IPS-15b (cell line): ENCODE measurements at regions not wholly inside any gene's neighbourhood (a gene's known extent, or its start where the extent isn't known, plus 50 kb on each side); places are given as distances from the start of the nearest gene placed in this dataset.
"Not testable (repeated sequence)": the region's sequence is repeated elsewhere in the genome, so short reads cannot be mapped to it uniquely, and the experiment has no call there.

Source experiments
- H3K27me3 ChIP-seq: one replicate; pipeline ENCODE4 v1.6.1; 2013; ENCODE audit warnings: low read length; ENCODE audit not compliant: control insufficient read depth, insufficient read depth
- H3K36me3 ChIP-seq: one replicate; pipeline ENCODE4 v1.6.1; 2013; ENCODE audit warnings: low read length; ENCODE audit not compliant: control insufficient read depth, insufficient read depth
- H3K4me1 ChIP-seq: one replicate; pipeline ENCODE4 v1.6.1; 2013; ENCODE audit warnings: mild to moderate bottlenecking, low read length; ENCODE audit not compliant: control insufficient read depth, insufficient read depth
- H3K4me3 ChIP-seq: one replicate; pipeline ENCODE4 v1.5.1; 2013; ENCODE audit warnings: low read depth, low read length
- H3K9ac ChIP-seq: one replicate; pipeline ENCODE4 v1.6.1; 2013; ENCODE audit warnings: low read depth, mild to moderate bottlenecking, low read length
- H3K9me3 ChIP-seq: one replicate; pipeline ENCODE4 v1.6.1; 2013; ENCODE audit warnings: mild to moderate bottlenecking, low read length; ENCODE audit not compliant: control insufficient read depth, insufficient read depth

GRCh38 chr11:95414217-95414616 lies 183.2 kb upstream of the SESN3 start:
- Histone ChIP-seq H3K4me3 (no peak overlapping the region), H3K9me3 (no peaks in the 10 kb centered on the region), H3K4me1 (no peaks in the 10 kb centered on the region), H3K36me3 (no peaks in the 10 kb centered on the region), H3K27me3 (no peaks in the 10 kb centered on the region), H3K9ac (no peak overlapping the region)

DNA sequence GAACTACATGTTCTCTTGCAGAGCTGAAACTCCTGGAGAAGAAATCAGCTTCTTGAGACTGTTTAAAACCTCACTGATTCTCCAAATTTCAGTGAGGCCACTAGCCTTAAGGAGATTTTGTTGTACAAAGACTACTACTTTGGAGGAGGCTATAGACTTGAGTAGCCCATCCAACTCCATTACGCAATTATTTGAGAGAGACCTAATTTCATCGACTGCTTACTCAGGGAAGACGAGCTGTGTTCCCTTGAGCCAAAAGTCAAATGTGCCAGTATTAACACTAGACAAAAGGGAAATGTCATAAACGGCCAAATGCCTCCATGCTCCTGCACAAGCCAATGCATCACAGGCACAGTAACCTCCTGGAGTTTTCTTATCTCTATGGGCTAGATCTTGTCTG lies 182.8 kb upstream of the SESN3 start:
- H3K36me3 ChIP-seq: no peaks in the 10 kb centered on the region
- no peak overlapping the region for H3K4me3 ChIP-seq
- no peaks in the 10 kb centered on the region for H3K27me3 ChIP-seq
- H3K9ac ChIP-seq: no peak overlapping the region
- no peaks in the 10 kb centered on the region for H3K9me3 ChIP-seq
- no peaks in the 10 kb centered on the region for H3K4me1 ChIP-seq

GRCh38 chr11:95413021-95413420 lies 182.0 kb upstream of the SESN3 start:
- H3K36me3 ChIP-seq: no peaks in the 10 kb centered on the region
- H3K9me3 ChIP-seq: no peaks in the 10 kb centered on the region
- no peak overlapping the region for H3K4me3 ChIP-seq
- no peaks in the 10 kb centered on the region for H3K4me1 ChIP-seq
- no peak overlapping the region for H3K9ac ChIP-seq
- H3K27me3 ChIP-seq: no peaks in the 10 kb centered on the region

GRCh38 chr11:95412074-95412473 lies 181.1 kb upstream of the SESN3 start:
- H3K9ac ChIP-seq: no peak overlapping the region
- no peaks in the 10 kb centered on the region for H3K27me3 ChIP-seq
- H3K9me3 ChIP-seq: no peaks in the 10 kb centered on the region
- H3K4me3 ChIP-seq: no peak overlapping the region
- H3K36me3 ChIP-seq: no peaks in the 10 kb centered on the region
- H3K4me1 ChIP-seq: no peaks in the 10 kb centered on the region

GRCh38 chr11:95410707-95411106 lies 179.7 kb upstream of the SESN3 start:
- not testable (repeated sequence) for H3K36me3 ChIP-seq, H3K9me3 ChIP-seq, H3K4me1 ChIP-seq, H3K27me3 ChIP-seq, H3K4me3 ChIP-seq, H3K9ac ChIP-seq

DNA sequence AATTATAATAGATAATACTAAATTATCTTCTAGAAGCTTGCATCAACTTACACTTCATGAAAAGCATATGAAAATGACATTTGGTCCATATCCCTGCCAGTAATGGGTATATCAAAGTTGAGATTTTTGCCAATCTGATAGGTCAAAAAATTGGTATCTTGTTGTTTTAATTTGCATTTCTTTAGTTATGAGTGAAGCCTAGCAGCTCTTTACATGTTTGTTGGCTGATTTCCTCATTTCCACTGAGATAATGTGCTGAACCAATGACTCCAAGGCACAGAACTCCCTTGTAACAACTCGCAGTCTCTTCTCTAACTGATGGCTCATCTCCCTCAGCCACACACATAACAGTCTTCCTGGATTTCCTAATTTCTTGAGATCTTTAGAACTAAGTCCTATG lies 175.3 kb upstream of the SESN3 start:
- H3K9me3 ChIP-seq: no peaks in the 10 kb centered on the region
- H3K9ac ChIP-seq: no peak overlapping the region
- peaks cover 3% of the 10 kb centered on the region for H3K4me1 ChIP-seq

GRCh38 chr11:95404370-95404769 lies 173.4 kb upstream of the SESN3 start:
- H3K4me1 ChIP-seq: peaks cover 3% of the 10 kb centered on the region
- H3K9me3 ChIP-seq: no peaks in the 10 kb centered on the region
- H3K27me3 ChIP-seq: no peaks in the 10 kb centered on the region
- no peak overlapping the region for H3K4me3 ChIP-seq
- no peak overlapping the region for H3K9ac ChIP-seq
- no peaks in the 10 kb centered on the region for H3K36me3 ChIP-seq

More for the DNA sequence above, 175.3 kb upstream of the SESN3 start:
- H3K4me3 ChIP-seq: no peak overlapping the region
- H3K36me3 ChIP-seq: no peaks in the 10 kb centered on the region
- no peaks in the 10 kb centered on the region for H3K27me3 ChIP-seq

- Histone ChIP-seq H3K27me3 (no peaks in the 10 kb centered on the region), H3K36me3 (no peaks in the 10 kb centered on the region), H3K4me1 (no peaks in the 10 kb centered on the region), H3K4me3 (no peak overlapping the region), H3K9me3 (no peaks in the 10 kb centered on the region), H3K9ac (no peak overlapping the region)
These were observed 167.6 kb upstream of the SESN3 start for GRCh38 chr11:95398437-95399112.

- H3K4me1 ChIP-seq: no peaks in the 10 kb centered on the region
These were observed 161.6 kb upstream of the SESN3 start for GRCh38 chr11:95392644-95393043.

DNA sequence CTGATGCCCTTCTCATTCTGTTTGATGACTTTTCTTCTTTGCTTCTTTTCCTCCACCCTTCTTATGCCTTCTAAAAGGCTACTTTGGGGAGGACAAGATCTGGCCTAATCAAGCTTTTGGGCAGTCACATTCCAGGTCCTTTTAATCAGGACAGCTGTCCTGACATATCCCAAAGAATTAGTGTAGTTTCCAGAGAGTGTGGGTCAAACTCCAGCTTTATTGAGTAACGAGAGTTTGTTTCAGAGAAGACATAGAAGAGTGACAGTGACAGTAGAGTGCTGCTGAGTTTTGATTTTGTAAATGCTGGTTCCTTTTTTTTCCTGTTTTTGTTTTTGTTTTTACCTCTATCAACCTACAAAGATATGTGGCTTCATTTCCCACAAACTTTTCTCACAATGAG lies 158.4 kb upstream of the SESN3 start:
- Histone ChIP-seq H3K9me3 (no peaks in the 10 kb centered on the region), H3K4me1 (no peaks in the 10 kb centered on the region), H3K36me3 (no peaks in the 10 kb centered on the region), H3K9ac (no peak overlapping the region), H3K4me3 (no peak overlapping the region), H3K27me3 (no peaks in the 10 kb centered on the region)

More at GRCh38 chr11:95392644-95393043, 161.6 kb upstream of the SESN3 start:
- H3K9me3 ChIP-seq: no peaks in the 10 kb centered on the region
- H3K36me3 ChIP-seq: no peaks in the 10 kb centered on the region
- no peak overlapping the region for H3K4me3 ChIP-seq
- H3K9ac ChIP-seq: no peak overlapping the region
- no peaks in the 10 kb centered on the region for H3K27me3 ChIP-seq

- H3K4me1 ChIP-seq: no peaks in the 10 kb centered on the region
- H3K9ac ChIP-seq: no peak overlapping the region
- H3K36me3 ChIP-seq: no peaks in the 10 kb centered on the region
These were observed 157.1 kb upstream of the SESN3 start for GRCh38 chr11:95388086-95388485.

GRCh38 chr11:95387325-95387724 lies 156.3 kb upstream of the SESN3 start:
- Histone ChIP-seq H3K9me3 (no peaks in the 10 kb centered on the region), H3K4me3 (no peak overlapping the region), H3K36me3 (no peaks in the 10 kb centered on the region), H3K9ac (no peak overlapping the region), H3K4me1 (no peaks in the 10 kb centered on the region), H3K27me3 (no peaks in the 10 kb centered on the region)

More at GRCh38 chr11:95388086-95388485, 157.1 kb upstream of the SESN3 start:
- Histone ChIP-seq H3K9me3 (no peaks in the 10 kb centered on the region), H3K4me3 (no peak overlapping the region), H3K27me3 (no peaks in the 10 kb centered on the region)
